ENCODE measurements at regions not wholly inside any gene's neighbourhood (a gene's known extent, or its start where the extent isn't known, plus 50 kb on each side); places are given as distances from the start of the nearest gene placed in this dataset.

DNA sequence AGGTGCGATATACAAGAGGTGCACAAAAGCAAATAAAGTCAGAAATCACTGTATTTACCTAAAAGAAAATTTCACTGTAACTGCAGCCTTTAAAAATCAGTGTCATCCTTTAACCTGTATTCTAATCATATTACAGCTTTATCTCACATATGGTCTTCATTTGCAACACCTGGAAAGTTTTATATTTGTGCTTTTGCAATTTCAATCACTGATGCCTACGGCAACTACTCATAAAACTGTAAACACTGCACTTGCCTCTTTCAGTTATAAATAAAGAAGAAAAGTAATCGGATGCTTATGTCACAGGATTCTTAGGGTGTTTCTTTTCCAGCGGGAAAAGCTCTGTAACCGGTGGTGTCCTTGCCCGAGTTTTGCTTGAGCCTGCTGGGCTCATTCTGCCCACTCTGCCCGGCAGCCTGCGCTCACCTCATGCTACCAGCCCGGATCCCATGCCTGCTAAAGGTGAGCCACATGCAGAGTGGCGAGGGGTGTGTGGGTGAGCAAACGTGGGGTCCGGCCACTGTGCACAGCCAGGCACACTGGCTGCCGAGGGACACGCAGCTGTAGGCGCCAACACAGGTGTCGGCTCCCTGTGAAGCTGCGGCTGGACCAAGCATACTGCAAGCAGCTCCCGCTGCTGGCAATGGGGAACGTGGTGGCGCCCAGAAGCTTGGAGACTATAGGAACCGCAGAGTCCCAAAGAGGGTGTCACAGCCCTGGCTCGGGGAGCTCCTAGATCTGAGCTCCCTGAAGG, 56.3 kb upstream of the ABCB5 start:
- Mint-ChIP-seq H3K27me3 (peaks cover 0 to 4% (median 0%) of the 10 kb centered on the region in 5 donors), H3K27ac (no peak overlapping the region), H3K36me3 (no peaks in the 10 kb centered on the region), H3K9me3 (peaks cover 0 to 4% (median 0%) of the 10 kb centered on the region in 9 donors), H3K4me3 (no peak overlapping the region), H3K4me1 (no peaks in the 10 kb centered on the region)
- ATAC-seq (no peak), DNase-seq (no peak)
- POLR2A ChIA-PET, result no interaction called here

DNA sequence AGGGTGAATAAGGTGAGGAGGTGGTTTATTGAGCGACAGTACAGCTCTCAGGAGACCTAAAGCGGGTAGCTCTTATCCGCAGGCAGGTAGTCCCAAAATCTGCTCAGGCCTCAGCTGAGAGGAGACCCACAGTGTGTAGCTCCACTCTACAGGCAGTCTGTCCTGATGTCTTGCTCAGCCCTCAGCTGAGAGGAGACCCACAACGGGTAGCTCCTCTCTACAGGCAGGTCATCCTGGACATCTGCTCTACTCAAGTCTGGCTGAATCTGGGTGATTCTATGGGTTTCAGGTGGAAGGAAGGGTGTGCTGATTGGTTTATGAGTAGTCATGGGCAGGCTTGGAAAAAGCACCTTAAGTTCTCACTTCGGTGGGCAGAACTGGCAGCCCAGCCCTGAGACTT, 55.6 kb upstream of the ABCB5 start:
- no peak for ATAC-seq
- DNase-seq, result no peak
- Mint-ChIP-seq H3K27me3 (peaks cover 0 to 4% (median 0%) of the 10 kb centered on the region in 5 donors), H3K4me3 (no peak overlapping the region), H3K36me3 (no peaks in the 10 kb centered on the region), H3K9me3 (peaks cover 0 to 4% (median 0%) of the 10 kb centered on the region in 9 donors), H3K4me1 (no peaks in the 10 kb centered on the region), H3K27ac (no peak overlapping the region)
- POLR2A ChIA-PET, result no interaction called here

DNA sequence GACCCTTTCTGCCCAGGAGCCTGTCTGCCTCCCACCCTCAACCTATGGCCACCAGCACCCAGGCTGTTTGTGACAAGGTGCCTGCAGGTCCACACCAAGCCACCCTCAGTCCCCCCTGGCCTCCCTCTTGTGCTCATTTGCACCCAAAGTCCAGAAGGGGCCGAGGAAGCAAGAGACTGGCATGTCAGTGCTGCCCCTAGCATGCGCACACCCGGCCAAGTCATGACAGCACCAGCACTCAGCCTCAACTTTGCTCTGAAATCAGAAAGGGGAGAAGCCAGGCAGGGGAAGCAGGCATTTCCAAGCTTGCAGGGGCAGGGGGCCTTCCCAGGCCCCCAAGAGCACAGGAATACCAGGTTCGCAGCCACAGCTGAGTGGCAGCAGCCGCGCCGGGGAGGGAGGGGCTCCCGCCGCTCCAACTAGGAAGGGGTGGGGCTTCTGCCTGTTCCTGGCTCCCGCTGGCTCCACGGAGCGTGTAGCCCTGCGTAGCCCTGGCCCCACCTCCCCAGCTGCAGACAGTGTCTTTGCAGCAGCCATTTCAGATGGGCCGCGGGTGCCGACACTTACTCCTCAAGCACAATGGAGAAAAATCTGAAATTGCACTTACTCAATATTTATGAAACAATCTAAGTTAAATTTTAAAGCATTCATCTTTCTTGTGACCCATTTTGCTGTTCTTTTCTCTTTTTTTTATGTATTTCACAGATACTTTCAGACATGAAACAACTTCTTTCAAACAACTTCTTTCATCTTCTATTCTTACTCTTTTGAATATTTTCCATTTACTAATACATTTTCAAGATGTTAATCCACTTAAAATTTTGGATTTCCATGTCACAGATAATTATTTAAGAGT, 54.9 kb upstream of the ABCB5 start:
- H3K4me1 Mint-ChIP-seq, result no peaks in the 10 kb centered on the region
- peaks cover 0 to 4% (median 0%) of the 10 kb centered on the region in 9 donors for H3K9me3 Mint-ChIP-seq
- no peaks in the 10 kb centered on the region for H3K36me3 Mint-ChIP-seq
- no peak overlapping the region for H3K4me3 Mint-ChIP-seq
- ATAC-seq, result no peak
- POLR2A ChIA-PET, result no interaction called here
- DNase-seq, result no peak
- H3K27me3 Mint-ChIP-seq, result peaks cover 0 to 4% (median 0%) of the 10 kb centered on the region in 5 donors
- no peak overlapping the region for H3K27ac Mint-ChIP-seq

DNA sequence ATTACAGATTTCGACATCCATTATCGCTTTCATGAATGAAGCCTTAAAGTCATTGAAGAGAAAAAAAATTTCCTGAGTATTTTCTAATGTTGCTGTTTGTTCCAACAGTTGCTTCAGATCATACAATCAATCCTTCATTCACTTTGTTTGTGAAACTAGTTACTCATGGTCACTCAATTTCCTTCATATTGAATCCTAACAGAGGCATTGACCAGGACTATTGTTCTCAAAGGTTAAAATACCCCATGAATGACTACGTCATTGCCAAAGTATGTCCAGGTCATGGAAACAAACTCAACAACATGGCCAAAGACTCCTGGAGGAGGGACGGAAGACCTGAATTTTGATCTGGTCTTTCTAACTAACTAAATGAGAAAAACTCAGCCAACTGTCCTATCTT, 54.0 kb upstream of the ABCB5 start:
- Mint-ChIP-seq H3K27ac (no peak overlapping the region), H3K4me3 (no peak overlapping the region), H3K9me3 (peaks cover 0 to 4% (median 0%) of the 10 kb centered on the region in 9 donors), H3K27me3 (peaks cover 0 to 4% (median 0%) of the 10 kb centered on the region in 5 donors), H3K4me1 (no peaks in the 10 kb centered on the region), H3K36me3 (no peaks in the 10 kb centered on the region)
- no peak for DNase-seq
- POLR2A ChIA-PET, result no interaction called here
- ATAC-seq, result no peak

DNA sequence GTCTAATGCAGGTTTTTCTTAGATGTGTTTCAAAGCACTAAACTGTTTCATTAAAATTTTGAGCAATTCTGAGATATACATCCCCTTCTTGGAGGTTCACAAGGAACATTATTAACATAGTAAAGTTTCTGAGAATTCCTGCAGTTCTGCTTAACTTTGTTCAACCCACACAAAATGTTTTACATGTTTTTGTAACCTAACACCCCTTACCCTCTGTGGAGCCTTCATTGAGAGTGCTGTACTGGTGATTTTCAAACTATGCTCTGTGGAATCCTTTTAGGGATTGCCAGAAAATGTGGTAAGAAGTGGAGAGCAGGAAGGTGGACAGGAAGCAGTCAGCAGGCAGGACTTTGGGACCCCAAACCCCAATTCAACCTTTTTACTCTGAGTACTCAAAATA, 53.6 kb upstream of the ABCB5 start:
- POLR2A ChIA-PET, result no interaction called here
- Mint-ChIP-seq H3K9me3 (peaks cover 0 to 4% (median 0%) of the 10 kb centered on the region in 9 donors), H3K36me3 (no peaks in the 10 kb centered on the region)

DNA sequence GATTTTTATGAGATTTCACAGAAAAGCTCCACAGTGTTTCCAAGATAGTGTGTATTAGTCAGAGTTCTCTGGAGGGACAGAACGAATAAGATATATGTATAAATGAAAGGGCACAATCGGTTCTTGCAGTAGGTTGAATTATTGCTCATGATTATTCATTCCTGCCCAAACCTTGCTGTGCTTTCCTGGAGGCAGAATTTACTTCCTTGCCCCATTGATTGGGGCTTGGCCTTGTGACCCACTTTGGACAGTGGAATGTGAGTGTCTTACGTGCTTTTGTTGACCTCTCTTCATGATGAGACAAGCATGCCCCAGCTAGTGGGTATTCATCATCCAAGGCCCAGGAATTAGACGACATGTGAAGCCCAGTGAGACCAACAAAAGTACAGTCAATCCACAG, 53.0 kb upstream of the ABCB5 start:
- Mint-ChIP-seq H3K4me3 (no peak overlapping the region), H3K9me3 (peaks cover 0 to 9% (median 0%) of the 10 kb centered on the region in 9 donors), H3K4me1 (no peaks in the 10 kb centered on the region), H3K27ac (no peak overlapping the region), H3K27me3 (peaks cover 0 to 9% (median 0%) of the 10 kb centered on the region in 5 donors), H3K36me3 (no peaks in the 10 kb centered on the region)
- POLR2A ChIA-PET, result no interaction called here
- DNase-seq (no peak), ATAC-seq (no peak)

More for the DNA sequence above, 53.6 kb upstream of the ABCB5 start:
- H3K27ac Mint-ChIP-seq, result no peak overlapping the region
- peaks cover 0 to 4% (median 0%) of the 10 kb centered on the region in 5 donors for H3K27me3 Mint-ChIP-seq
- no peak overlapping the region for H3K4me3 Mint-ChIP-seq
- DNase-seq, result no peak
- no peaks in the 10 kb centered on the region for H3K4me1 Mint-ChIP-seq
- ATAC-seq, result no peak
